Keratinocyte (primary cell): ENCODE measurements at regions not wholly inside any gene's neighbourhood (a gene's known extent, or its start where the extent isn't known, plus 50 kb on each side); places are given as distances from the start of the nearest gene placed in this dataset.

ENCODE experiments used
- DNase-seq: peaks from one replicate; pipeline ENCODE4 v3.0.0-alpha.2; 2011; ENCODE audit warnings: low read depth, missing footprints, low spot score
- FAIRE-seq: peaks from 2 replicates; lab custom pipeline; 2011; peaks lifted over from hg19 to GRCh38; lab: Jason Lieb, UNC
- H2AFZ ChIP-seq: 2 replicates; pipeline ENCODE4 v1.6.0; 2012; ENCODE audit warnings: low read length, control low read depth, inconsistent platforms; ENCODE audit not compliant: control insufficient read depth
- H3K27ac ChIP-seq: 2 replicates; pipeline ENCODE4 v1.5.1; 2011; ENCODE audit warnings: low read length; ENCODE audit not compliant: control insufficient read depth, insufficient read depth
- H3K27me3 ChIP-seq: 3 replicates; pipeline ENCODE4 v1.6.0; 2011; ENCODE audit warnings: low read length; ENCODE audit not compliant: control insufficient read depth, insufficient read depth; ENCODE audit errors: extremely low read depth
- H3K36me3 ChIP-seq, 2 experiments: 2 replicates in 1 of 2; 3 replicates in 1 of 2; pipeline ENCODE4 v1.5.1; 2011; ENCODE audit warnings: low read length in 2 of 2, mild to moderate bottlenecking in 1 of 2; ENCODE audit not compliant: control insufficient read depth in 2 of 2, insufficient read depth in 2 of 2; ENCODE audit errors: extremely low read depth in 1 of 2
- H3K4me1 ChIP-seq: 3 replicates; pipeline ENCODE4 v1.5.1; 2011; ENCODE audit warnings: low read length; ENCODE audit not compliant: control insufficient read depth, insufficient read depth; ENCODE audit errors: extremely low read depth
- H3K4me2 ChIP-seq: 3 replicates; pipeline ENCODE4 v1.6.0; 2011; ENCODE audit warnings: low read depth, low read length; ENCODE audit not compliant: control insufficient read depth, insufficient read depth; ENCODE audit errors: extremely low read depth
- H3K4me3 ChIP-seq, 3 experiments: fragments of 200-600 bp in 1 of 3; sonication (generic) in 1 of 3; 2 replicates in 2 of 3; 3 replicates in 1 of 3; pipeline ENCODE4 v1.5.1; 2011 to 2016; ENCODE audit warnings: low read length in 3 of 3, mild to moderate bottlenecking in 3 of 3, control low read depth in 2 of 3, inconsistent platforms in 1 of 3, low read depth in 1 of 3, mixed read lengths in 1 of 3, mixed run types in 1 of 3, moderate library complexity in 1 of 3; ENCODE audit not compliant: control insufficient read depth in 2 of 3, insufficient read depth in 2 of 3; ENCODE audit errors: extremely low read depth in 1 of 3
- H3K79me2 ChIP-seq: 2 replicates; pipeline ENCODE4 v1.6.0; 2012; ENCODE audit warnings: low read length; ENCODE audit not compliant: control insufficient read depth, insufficient read depth
- H3K9ac ChIP-seq: 3 replicates; pipeline ENCODE4 v1.6.0; 2011; ENCODE audit warnings: low read length; ENCODE audit not compliant: control insufficient read depth, insufficient read depth; ENCODE audit errors: extremely low read depth
- H3K9me1 ChIP-seq: 3 replicates; pipeline ENCODE4 v1.6.0; 2011; ENCODE audit warnings: low read length; ENCODE audit not compliant: control insufficient read depth, insufficient read depth; ENCODE audit errors: extremely low read depth
- H3K9me3 ChIP-seq: 2 replicates; pipeline ENCODE4 v1.5.1; 2012; ENCODE audit warnings: low read depth, low read length; ENCODE audit not compliant: control insufficient read depth
- H4K20me1 ChIP-seq: 3 replicates; pipeline ENCODE4 v1.6.0; 2011; ENCODE audit warnings: low read length; ENCODE audit not compliant: control insufficient read depth, insufficient read depth; ENCODE audit errors: extremely low read depth
- CTCF ChIP-seq, 3 experiments: IDR thresholded peaks in 1 of 3; conservative IDR thresholded peaks in 1 of 3; optimal IDR thresholded peaks in 1 of 3; 2 replicates in 2 of 3; 3 replicates in 1 of 3; pipeline versions ENCODE3 to v1.5.1; 2011; ENCODE audit warnings: low read length in 3 of 3, mild to moderate bottlenecking in 3 of 3, moderate library complexity in 2 of 3, control low read depth in 1 of 3, inconsistent platforms in 1 of 3; ENCODE audit not compliant: insufficient read depth in 2 of 3; ENCODE audit errors: extremely low read depth in 1 of 3
- EZH2 ChIP-seq: IDR thresholded peaks from one replicate; pipeline ENCODE4 v1.6.1; 2012; ENCODE audit warnings: inconsistent platforms, mild to moderate bottlenecking, low read length, moderate library complexity
- dilution Hi-C: fragments of 300-500 bp; cut with MboI; formaldehyde crosslinking; loops from one replicate; pipeline ENCODE4 v1.7.0; 2020; ENCODE audit warnings: low sequenced_read_pairs; ENCODE audit not compliant: extremely low pct_ligation_motif_present

- H3K27me3 ChIP-seq, result no peaks in the 10 kb centered on the region
- H3K9me3 ChIP-seq, result no peaks in the 10 kb centered on the region
- no peak overlapping the region for H3K4me2 ChIP-seq
- H3K4me3 ChIP-seq, result no peak overlapping the region
- H3K27ac ChIP-seq, result no peak overlapping the region
- H3K36me3 ChIP-seq, result no peaks in the 10 kb centered on the region
- FAIRE-seq, result no peak
- H3K9ac ChIP-seq, result no peak overlapping the region
- DNase-seq, result no peak
- no peak overlapping the region for H2AFZ ChIP-seq
- H3K9me1 ChIP-seq, result no peaks in the 10 kb centered on the region
- TF ChIP-seq CTCF (optimal IDR thresholded peaks at IDR 0.05 in 1 of 3, IDR thresholded peaks at IDR 0.05 in 1 of 3, conservative IDR thresholded peaks at IDR 0.05 in 1 of 3; ENCODE audit: extremely low read depth in 1 of 3, insufficient read depth in 2 of 3, low read length in 3 of 3) (no peak), EZH2 (no peak)
- H3K79me2 ChIP-seq, result no peaks in the 10 kb centered on the region
- H3K4me1 ChIP-seq, result no peaks in the 10 kb centered on the region
- no peaks in the 10 kb centered on the region for H4K20me1 ChIP-seq
- dilution Hi-C loops, result no loop called here
These were observed 288.3 kb upstream of the NR4A3 start for GRCh38 chr9:99533421-99533820.

DNA sequence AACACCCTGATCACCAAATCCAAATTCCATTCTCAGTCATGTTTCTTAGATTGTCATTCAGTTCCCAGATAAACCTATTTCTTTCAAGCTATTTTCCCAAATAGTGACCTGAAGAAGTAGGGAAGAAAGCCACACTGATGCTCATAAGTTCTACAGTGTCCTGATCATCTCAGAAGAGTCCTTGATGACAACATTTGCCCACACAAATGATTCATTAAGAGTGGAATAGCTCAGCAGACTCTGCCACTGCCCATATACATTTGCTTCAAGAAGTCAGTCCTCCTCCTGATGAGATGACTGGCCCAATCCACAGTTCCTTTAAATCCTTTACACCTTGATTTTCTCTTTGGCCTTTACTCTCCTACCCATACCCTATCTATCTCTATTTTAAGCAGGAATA is 283.7 kb upstream of the NR4A3 start:
- H3K4me1 ChIP-seq, result no peaks in the 10 kb centered on the region
- dilution Hi-C loops, result no loop called here
- H3K4me2 ChIP-seq, result no peak overlapping the region
- no peak overlapping the region for H3K27ac ChIP-seq
- no peaks in the 10 kb centered on the region for H4K20me1 ChIP-seq
- no peak for FAIRE-seq
- no peaks in the 10 kb centered on the region for H3K27me3 ChIP-seq
- no peaks in the 10 kb centered on the region for H3K36me3 ChIP-seq
- no peak overlapping the region for H3K9ac ChIP-seq
- no peak overlapping the region for H2AFZ ChIP-seq
- TF ChIP-seq CTCF (optimal IDR thresholded peaks at IDR 0.05 in 1 of 3, IDR thresholded peaks at IDR 0.05 in 1 of 3, conservative IDR thresholded peaks at IDR 0.05 in 1 of 3; ENCODE audit: extremely low read depth in 1 of 3, insufficient read depth in 2 of 3, low read length in 3 of 3) (no peak), EZH2 (no peak)
- DNase-seq, result no peak
- H3K9me3 ChIP-seq, result no peaks in the 10 kb centered on the region
- no peaks in the 10 kb centered on the region for H3K79me2 ChIP-seq
- H3K4me3 ChIP-seq, result no peak overlapping the region
- no peaks in the 10 kb centered on the region for H3K9me1 ChIP-seq
